SK-N-SH treated with all-trans-retinoic acid at 6 μM for 48 hours (cell line): ENCODE measurements at regions not wholly inside any gene's neighbourhood (a gene's known extent, or its start where the extent isn't known, plus 50 kb on each side); places are given as distances from the start of the nearest gene placed in this dataset.

Experiments
- PATZ1 ChIP-seq: fragments of 250-450 bp; sonication (Bioruptor Pico); IDR thresholded peaks from 2 replicates; pipeline ENCODE4 v1.8.0; 2020; ENCODE audit warnings: mild to moderate bottlenecking, moderate library complexity, borderline replicate concordance
- SNAI2 ChIP-seq: fragments of 250-450 bp; sonication (Bioruptor Pico); IDR thresholded peaks from 2 replicates; pipeline ENCODE4 v1.5.0; 2020; ENCODE audit warnings: mild to moderate bottlenecking, moderate library complexity
- TCF4 ChIP-seq: fragments of 250-450 bp; sonication (Bioruptor Pico); IDR thresholded peaks from 2 replicates; pipeline ENCODE4 v1.8.0; 2021; ENCODE audit warnings: mild to moderate bottlenecking, moderate library complexity, borderline replicate concordance
- ZFP3 ChIP-seq: fragments of 250-450 bp; sonication (Bioruptor Pico); IDR thresholded peaks from 2 replicates; pipeline ENCODE4 v1.5.0; 2020; ENCODE audit warnings: mild to moderate bottlenecking, moderate library complexity

- TF ChIP-seq TCF4 (CRISPR knock-in tag) = no peak
- no peak for TF ChIP-seq ZFP3
- no peak for TF ChIP-seq PATZ1 (CRISPR knock-in tag)
- TF ChIP-seq SNAI2 = no peak
These were observed 511.7 kb downstream of the NR2F1-AS1 start for GRCh38 chr5:93069276-93069675.
